Testis (tissue), 2 donors: ENCODE measurements at regions not wholly inside any gene's neighbourhood (a gene's known extent, or its start where the extent isn't known, plus 50 kb on each side); places are given as distances from the start of the nearest gene placed in this dataset.
A peak's percentile ranks its signal among the peaks of the same experiment; 100 is the strongest.
"Not testable (repeated sequence)": the region's sequence is repeated elsewhere in the genome, so short reads cannot be mapped to it uniquely, and the experiment has no call there.

ENCODE experiments used
- DNase-seq: peaks from one replicate; pipeline ENCODE4 v3.0.0-alpha.2; 2019
- H3K27ac ChIP-seq, 2 donors: fragments of 200-600 bp; sonication (generic); one replicate each; pipeline ENCODE4 v1.5.1; 2019
- H3K27me3 ChIP-seq: fragments of 200-600 bp; sonication (generic); one replicate; pipeline ENCODE4 v1.5.1; 2019
- H3K36me3 ChIP-seq: fragments of 200-600 bp; sonication (generic); one replicate; pipeline ENCODE4 v1.5.1; 2017; ENCODE audit warnings: low read depth; ENCODE audit errors: missing control alignments
- H3K4me1 ChIP-seq: fragments of 200-600 bp; sonication (generic); one replicate; pipeline ENCODE4 v1.5.1; 2019
- H3K4me3 ChIP-seq, 2 donors: fragments of 200-600 bp; sonication (generic); one replicate each; pipeline ENCODE4 v1.5.1; 2017 to 2019
- H3K9me3 ChIP-seq: fragments of 200-600 bp; sonication (generic); one replicate; pipeline ENCODE4 v1.5.1; 2017
- CTCF ChIP-seq, 3 experiments: fragments of 450-650 bp in 2 of 3; fragments of 200-600 bp in 1 of 3; sonication (generic) in 1 of 3; IDR thresholded peaks; one replicate each; pipeline ENCODE4 v1.5.1; 2016 to 2019; ENCODE audit warnings: antibody characterized with exemption in 3 of 3, mild to moderate bottlenecking in 2 of 3, moderate library complexity in 1 of 3
- POLR2A ChIP-seq: fragments of 450-650 bp; IDR thresholded peaks from one replicate; pipeline ENCODE4 v1.6.1; 2017; ENCODE audit warnings: antibody characterized with exemption, mild to moderate bottlenecking, moderate library complexity
- WGBS, 2 donors: methylation state at CpG; one replicate each; pipeline ENCODE4 v1.1.5; 2018; 5-methylcytosine and 5-hydroxymethylcytosine counted together
- intact Hi-C: fragments of 100-400 bp; cut with DNase I; formaldehyde crosslinking; loops from one replicate; pipeline ENCODE4 v1.15.1; 2023; ENCODE audit warnings: low total_unique reads

- no peaks in the 10 kb centered on the region for H3K27me3 ChIP-seq
- H3K9me3 ChIP-seq, result no peaks in the 10 kb centered on the region
- 13 to 17% methylated on average over 15 of the region's 15 CpGs for WGBS, 2 donors
- intact Hi-C loops, result no loop called here
- TF ChIP-seq POLR2A (no peak), CTCF (IDR thresholded peaks at IDR 0.05) (peak; percentile 74 to 81 (median 76))
- DNase-seq, result peak; percentile 70
- H3K4me1 ChIP-seq, result no peaks in the 10 kb centered on the region
- H3K4me3 ChIP-seq, result no peak overlapping the region
- no peaks in the 10 kb centered on the region for H3K36me3 ChIP-seq
- no peak overlapping the region for H3K27ac ChIP-seq
Observed at GRCh38 chr1:200488375-200489165, 78.7 kb upstream of the ZNF281 start.

GRCh38 chr1:200487650-200488049, 77.8 kb upstream of the ZNF281 start:
- intact Hi-C loops, result no loop called here
- Histone ChIP-seq H3K36me3 (no peaks in the 10 kb centered on the region), H3K9me3 (no peaks in the 10 kb centered on the region), H3K4me1 (no peaks in the 10 kb centered on the region), H3K27me3 (no peaks in the 10 kb centered on the region), H3K27ac (no peak overlapping the region), H3K4me3 (no peak overlapping the region)
- no peak for TF ChIP-seq POLR2A
- no peak for TF ChIP-seq CTCF (IDR thresholded peaks at IDR 0.05)
- 70 to 78% methylated on average over 6 of the region's 6 CpGs for WGBS, 2 donors
- DNase-seq, result no peak

GRCh38 chr1:200486634-200487033, 76.8 kb upstream of the ZNF281 start:
- TF ChIP-seq CTCF (IDR thresholded peaks at IDR 0.05), result no peak
- no peak for TF ChIP-seq POLR2A
- DNase-seq, result no peak
- Histone ChIP-seq H3K36me3 (no peaks in the 10 kb centered on the region), H3K4me3 (no peak overlapping the region), H3K27ac (no peak overlapping the region), H3K9me3 (no peaks in the 10 kb centered on the region), H3K27me3 (no peaks in the 10 kb centered on the region), H3K4me1 (no peaks in the 10 kb centered on the region)
- intact Hi-C loops, result no loop called here
- 63 to 68% methylated on average over 3 of the region's 3 CpGs for WGBS, 2 donors

GRCh38 chr1:200484438-200484946, 74.7 kb upstream of the ZNF281 start:
- H3K36me3 ChIP-seq, DNase-seq, H3K4me1 ChIP-seq, H3K27ac ChIP-seq, H3K27me3 ChIP-seq, H3K4me3 ChIP-seq, H3K9me3 ChIP-seq, intact Hi-C loops: not testable (repeated sequence)
- WGBS, 2 donors, result 89 to 90% methylated on average over 7 of the region's 7 CpGs

- DNase-seq, result no peak
- no peaks in the 10 kb centered on the region for H3K4me1 ChIP-seq
- TF ChIP-seq POLR2A, result no peak
- TF ChIP-seq CTCF (IDR thresholded peaks at IDR 0.05), result no peak
- intact Hi-C loops, result no loop called here
- no peak overlapping the region for H3K4me3 ChIP-seq
- no peaks in the 10 kb centered on the region for H3K36me3 ChIP-seq
- WGBS, 2 donors, result 48 to 55% methylated on average over 5 of the region's 5 CpGs
- H3K27me3 ChIP-seq, result no peaks in the 10 kb centered on the region
- no peaks in the 10 kb centered on the region for H3K9me3 ChIP-seq
- no peak overlapping the region for H3K27ac ChIP-seq
Observed at GRCh38 chr1:200483491-200484143, 73.8 kb upstream of the ZNF281 start.
